Neural cell (in vitro differentiated cells): ENCODE measurements at regions not wholly inside any gene's neighbourhood (a gene's known extent, or its start where the extent isn't known, plus 50 kb on each side); places are given as distances from the start of the nearest gene placed in this dataset.
"Not testable (repeated sequence)": the region's sequence is repeated elsewhere in the genome, so short reads cannot be mapped to it uniquely, and the experiment has no call there.

Source experiments
- CTCF ChIP-seq: fragments of 450-650 bp; IDR thresholded peaks from 2 replicates; pipeline ENCODE4 v1.5.1; 2014; ENCODE audit warnings: antibody characterized with exemption, mild to moderate bottlenecking, moderate library complexity; ENCODE audit not compliant: poor library complexity, severe bottlenecking
- EP300 ChIP-seq: fragments of 450-650 bp; conservative IDR thresholded peaks from 2 replicates; pipeline ENCODE4 v1.6.1; 2014; ENCODE audit warnings: antibody characterized with exemption, mild to moderate bottlenecking, moderate library complexity; ENCODE audit not compliant: poor library complexity, severe bottlenecking
- EZH2 ChIP-seq: fragments of 200-600, 300-800 bp; shearing (Covaris generic), sonication (generic); IDR thresholded peaks from 2 replicates; pipeline ENCODE4 v1.6.1; 2014; ENCODE audit warnings: antibody characterized with exemption, low read length, borderline replicate concordance, mild to moderate bottlenecking; ENCODE audit not compliant: insufficient read depth, poor library complexity, severe bottlenecking
- MXI1 ChIP-seq: fragments of 450-650 bp; conservative IDR thresholded peaks from 2 replicates; pipeline ENCODE4 v1.6.1; 2014; ENCODE audit warnings: antibody characterized with exemption, mild to moderate bottlenecking; ENCODE audit not compliant: poor library complexity, severe bottlenecking
- POLR2AphosphoS5 ChIP-seq: IDR thresholded peaks from 2 replicates; pipeline ENCODE4 v1.6.1; 2012
- RAD21 ChIP-seq: fragments of 450-650 bp; conservative IDR thresholded peaks from 2 replicates; pipeline ENCODE4 v1.6.1; 2014; ENCODE audit warnings: antibody characterized with exemption, mild to moderate bottlenecking, moderate library complexity
- REST ChIP-seq: IDR thresholded peaks from 2 replicates; pipeline ENCODE4 v1.6.1; 2012; ENCODE audit warnings: borderline replicate concordance
- SMC3 ChIP-seq: fragments of 450-650 bp; conservative IDR thresholded peaks from 2 replicates; pipeline ENCODE4 v1.6.1; 2014; ENCODE audit warnings: antibody characterized with exemption, mild to moderate bottlenecking, moderate library complexity; ENCODE audit not compliant: poor library complexity
- TAF1 ChIP-seq: IDR thresholded peaks from 2 replicates; pipeline ENCODE4 v1.6.1; 2012; ENCODE audit warnings: low read depth

GRCh38 chr11:97076666-97077065 lies 686.9 kb downstream of the JRKL start:
- TF ChIP-seq REST, CTCF, TAF1, RAD21, EP300, EZH2, POLR2AphosphoS5, SMC3, MXI1: not testable (repeated sequence)
